H1 (cell line): ENCODE measurements at regions not wholly inside any gene's neighbourhood (a gene's known extent, or its start where the extent isn't known, plus 50 kb on each side); places are given as distances from the start of the nearest gene placed in this dataset.

Source experiments
- CTCF ChIA-PET: fragments of 300-600 bp; sonication (Branson Sonifier 250); formaldehyde crosslinking; loops from one replicate; lab custom pipeline; 2021; ENCODE audit not compliant: partially characterized antibody; lab: Charles Lee
- POLR2A ChIA-PET: fragments of 300-600 bp; sonication (Branson Sonifier 250); formaldehyde crosslinking; loops from one replicate; lab custom pipeline; 2021; ENCODE audit warnings: inconsistent platforms; ENCODE audit not compliant: partially characterized antibody; lab: Charles Lee
- DNase-seq, 2 experiments: peaks; one replicate each; pipeline versions ENCODE4 v3.0.0 to v3.0.0-alpha.2; 2010 to 2022; ENCODE audit warnings: low spot score in 2 of 2, low read depth in 1 of 2, mixed read lengths in 1 of 2
- FAIRE-seq: peaks from 2 replicates; lab custom pipeline; 2011; peaks lifted over from hg19 to GRCh38; lab: Jason Lieb, UNC
- H2AFZ ChIP-seq: 2 replicates; pipeline ENCODE4 v1.8.1; 2012; ENCODE audit warnings: low read length, inconsistent platforms
- H2AK5ac ChIP-seq: 2 replicates; pipeline ENCODE4 v1.6.1; 2013; ENCODE audit warnings: low read depth, low read length
- H2BK120ac ChIP-seq: replicated peaks from 2 replicates; pipeline ENCODE3; 2013; ENCODE audit warnings: low read depth, low read length, inconsistent platforms
- H2BK12ac ChIP-seq: 2 replicates; pipeline ENCODE4 v1.6.1; 2013; ENCODE audit warnings: low read depth, low read length
- H2BK15ac ChIP-seq: 2 replicates; pipeline ENCODE4 v1.6.1; 2013; ENCODE audit warnings: low read length
- H2BK20ac ChIP-seq: 2 replicates; pipeline ENCODE4 v1.6.1; 2013; ENCODE audit warnings: low read length
- H2BK5ac ChIP-seq: 2 replicates; pipeline ENCODE4 v1.6.1; 2013; ENCODE audit warnings: low read depth, low read length
- H3K14ac ChIP-seq: 2 replicates; pipeline ENCODE4 v1.6.1; 2013; ENCODE audit warnings: inconsistent platforms; ENCODE audit not compliant: insufficient read length
- H3K18ac ChIP-seq: 2 replicates; pipeline ENCODE4 v1.6.1; 2013; ENCODE audit warnings: low read length; ENCODE audit errors: extremely low read depth
- H3K23ac ChIP-seq: 2 replicates; pipeline ENCODE4 v1.6.1; 2013; ENCODE audit warnings: inconsistent platforms; ENCODE audit not compliant: insufficient read length
- H3K23me2 ChIP-seq: 2 replicates; pipeline ENCODE4 v1.6.1; 2013; ENCODE audit warnings: low read depth, low read length
- H3K27ac ChIP-seq: 2 replicates; pipeline ENCODE4 v1.6.1; 2011; ENCODE audit warnings: low read depth, low read length, inconsistent platforms
- H3K27me3 ChIP-seq, 4 experiments: replicated peaks in 1 of 4; 1 replicate in 1 of 4; 2 replicates in 3 of 4; pipeline versions ENCODE4 v1.6.1 to v1.8.1; 2011 to 2013; ENCODE audit warnings: low read length in 3 of 4, mild to moderate bottlenecking in 3 of 4, inconsistent platforms in 2 of 4, mixed read lengths in 2 of 4, moderate library complexity in 1 of 4; ENCODE audit not compliant: control insufficient read depth in 3 of 4, insufficient read depth in 3 of 4; ENCODE audit errors: extremely low read depth in 1 of 4
- H3K36me3 ChIP-seq, 4 experiments: 2 replicates each; pipeline versions ENCODE4 v1.6.1 to v1.8.1; 2011 to 2013; ENCODE audit warnings: mild to moderate bottlenecking in 4 of 4, low read length in 3 of 4, moderate library complexity in 2 of 4, control low read depth in 1 of 4, inconsistent platforms in 1 of 4; ENCODE audit not compliant: insufficient read depth in 4 of 4, control insufficient read depth in 2 of 4
- H3K4ac ChIP-seq: replicated peaks from 2 replicates; pipeline ENCODE3; 2013; ENCODE audit warnings: low read length, low read depth, mixed read lengths, inconsistent platforms; ENCODE audit not compliant: insufficient read length
- H3K4me1 ChIP-seq, 4 experiments: replicated peaks in 1 of 4; 1 replicate in 1 of 4; 2 replicates in 3 of 4; pipeline versions ENCODE4 v1.6.1 to v1.8.1; 2011 to 2013; ENCODE audit warnings: low read length in 3 of 4, inconsistent platforms in 2 of 4, mixed read lengths in 1 of 4; ENCODE audit not compliant: insufficient read depth in 4 of 4, control insufficient read depth in 3 of 4
- H3K4me2 ChIP-seq, 2 experiments: 2 replicates each; pipeline versions ENCODE4 v1.6.1 to v1.8.1; 2011 to 2013; ENCODE audit warnings: low read depth in 2 of 2, low read length in 2 of 2, control low read depth in 1 of 2, inconsistent platforms in 1 of 2, mild to moderate bottlenecking in 1 of 2; ENCODE audit not compliant: insufficient read depth in 1 of 2
- H3K4me3 ChIP-seq, 4 experiments: fragments of 200-600, 300-600 bp in 1 of 4; sonication (generic), shearing (Covaris generic), sonication (Bioruptor Twin) in 1 of 4; 2 replicates each; pipeline versions ENCODE4 v1.5.1 to v1.8.1; 2011 to 2016; ENCODE audit warnings: low read length in 4 of 4, low read depth in 3 of 4, control low read depth in 2 of 4, inconsistent platforms in 2 of 4, mild to moderate bottlenecking in 2 of 4, mixed read lengths in 1 of 4, moderate library complexity in 1 of 4; ENCODE audit not compliant: insufficient read depth in 2 of 4; ENCODE audit errors: extremely low read depth in 1 of 4
- H3K56ac ChIP-seq: replicated peaks from 2 replicates; pipeline ENCODE3; 2013; ENCODE audit warnings: low read depth, mild to moderate bottlenecking, mixed read lengths, low read length, inconsistent platforms; ENCODE audit not compliant: insufficient read length
- H3K79me1 ChIP-seq: 2 replicates; pipeline ENCODE4 v1.6.1; 2013; ENCODE audit warnings: low read depth, low read length, control low read depth
- H3K79me2 ChIP-seq, 2 experiments: 2 replicates each; pipeline versions ENCODE4 v1.6.1 to v1.8.1; 2012 to 2013; ENCODE audit warnings: low read length in 2 of 2, mild to moderate bottlenecking in 2 of 2, inconsistent platforms in 1 of 2; ENCODE audit not compliant: insufficient read depth in 2 of 2, control insufficient read depth in 1 of 2
- H3K9ac ChIP-seq, 4 experiments: replicated peaks in 1 of 4; 1 replicate in 1 of 4; 2 replicates in 3 of 4; pipeline versions ENCODE4 v1.6.1 to v1.8.1; 2011 to 2013; ENCODE audit warnings: low read depth in 3 of 4, low read length in 3 of 4, control low read depth in 2 of 4, mild to moderate bottlenecking in 2 of 4, moderate library complexity in 2 of 4, inconsistent platforms in 1 of 4; ENCODE audit errors: extremely low read depth in 1 of 4
- H3K9me3 ChIP-seq, 2 experiments: 2 replicates each; pipeline versions ENCODE4 v1.6.1 to v1.8.1; 2012 to 2013; ENCODE audit warnings: mild to moderate bottlenecking in 2 of 2, moderate library complexity in 2 of 2, control low read depth in 1 of 2, inconsistent platforms in 1 of 2, low read depth in 1 of 2, low read length in 1 of 2, mixed read lengths in 1 of 2; ENCODE audit not compliant: insufficient read depth in 2 of 2
- H4K20me1 ChIP-seq, 2 experiments: replicated peaks in 1 of 2; 2 replicates each; pipeline versions ENCODE3 to v1.8.1; 2011 to 2013; ENCODE audit warnings: inconsistent platforms in 2 of 2, low read length in 2 of 2, mild to moderate bottlenecking in 1 of 2; ENCODE audit not compliant: insufficient read depth in 2 of 2, control insufficient read depth in 1 of 2
- H4K5ac ChIP-seq: 2 replicates; pipeline ENCODE4 v1.6.1; 2013; ENCODE audit warnings: low read length, low read depth, mixed read lengths, inconsistent platforms; ENCODE audit not compliant: insufficient read length
- H4K8ac ChIP-seq: 2 replicates; pipeline ENCODE4 v1.8.0; 2013; ENCODE audit warnings: mild to moderate bottlenecking, moderate library complexity, low read length, inconsistent platforms; ENCODE audit not compliant: insufficient read depth; ENCODE audit errors: extremely low read depth
- H4K91ac ChIP-seq: replicated peaks from 2 replicates; pipeline ENCODE3; 2013; ENCODE audit warnings: low read length, mixed read lengths, inconsistent platforms; ENCODE audit not compliant: insufficient read length
- ASH2L ChIP-seq: fragments of 200-600, 300-600 bp; sonication (generic); IDR thresholded peaks from one replicate; pipeline ENCODE4 v1.7.1; 2017; ENCODE audit warnings: low read length
- BACH1 ChIP-seq: IDR thresholded peaks from 2 replicates; pipeline ENCODE4 v1.6.1; 2012; ENCODE audit warnings: low read length, improper control_type of control experiment
- CTBP2 ChIP-seq: IDR thresholded peaks from 2 replicates; pipeline ENCODE4 v1.7.0; 2011; ENCODE audit warnings: borderline replicate concordance, mild to moderate bottlenecking, moderate library complexity, mixed read lengths, low read length; ENCODE audit not compliant: insufficient read depth, insufficient read length
- NANOG ChIP-seq: IDR thresholded peaks from 2 replicates; pipeline ENCODE4 v1.6.1; 2011; ENCODE audit warnings: low read length, low read depth, mild to moderate bottlenecking, inconsistent platforms; ENCODE audit not compliant: insufficient read depth, poor library complexity, severe bottlenecking
- RXRA ChIP-seq: IDR thresholded peaks from 2 replicates; pipeline ENCODE4 v1.6.1; 2011; ENCODE audit warnings: low read depth, mild to moderate bottlenecking, low read length, moderate library complexity; ENCODE audit not compliant: insufficient read depth
- SIX5 ChIP-seq: IDR thresholded peaks from 2 replicates; pipeline ENCODE4 v1.6.1; 2011; ENCODE audit warnings: mild to moderate bottlenecking, low read depth, low read length
- SP1 ChIP-seq: IDR thresholded peaks from 2 replicates; pipeline ENCODE4 v1.6.1; 2011; ENCODE audit warnings: low read depth, low read length
- SP2 ChIP-seq: IDR thresholded peaks from 2 replicates; pipeline ENCODE4 v1.6.1; 2012; ENCODE audit warnings: mild to moderate bottlenecking, low read length, inconsistent platforms
- TAF1 ChIP-seq: IDR thresholded peaks from 2 replicates; pipeline ENCODE4 v1.6.1; 2011; ENCODE audit warnings: mild to moderate bottlenecking, low read depth, low read length
- YY1 ChIP-seq: IDR thresholded peaks from 2 replicates; pipeline ENCODE4 v1.6.1; 2011; ENCODE audit warnings: low read depth, mild to moderate bottlenecking, low read length
- WGBS, 2 experiments: shearing (Covaris generic) in 1 of 2; methylation state at CpG; one replicate each; pipeline versions ENCODE4 v1.1.6 to v1.1.7; 2013 to 2015; ENCODE audit warnings: low lambda C conversion rate in 2 of 2, mixed read lengths in 2 of 2, inconsistent platforms in 1 of 2, low coverage in 1 of 2, missing lambda C conversion rate in 1 of 2; ENCODE audit not compliant: insufficient replicate concordance in 2 of 2, insufficient coverage in 1 of 2, insufficient read length in 1 of 2; ENCODE audit errors: extremely low coverage in 1 of 2, missing lambda C conversion rate in 1 of 2; 5-methylcytosine and 5-hydroxymethylcytosine counted together
- TF ChIP-seq, protein P1 (sequence below): IDR thresholded peaks from 2 replicates; pipeline ENCODE4 v1.6.1; 2011; ENCODE audit warnings: low read length, improper control_type of control experiment
- TF ChIP-seq, protein P2 (sequence below), 3 experiments: IDR thresholded peaks; 1 replicate in 2 of 3; 2 replicates in 1 of 3; pipeline versions ENCODE4 v1.5.1 to v1.6.1; 2011; ENCODE audit warnings: low read length in 3 of 3, mild to moderate bottlenecking in 3 of 3, inconsistent platforms in 2 of 3, low read depth in 1 of 3, moderate library complexity in 1 of 3; ENCODE audit not compliant: insufficient read depth in 1 of 3; ENCODE audit errors: control extremely low read depth in 1 of 3

DNA sequence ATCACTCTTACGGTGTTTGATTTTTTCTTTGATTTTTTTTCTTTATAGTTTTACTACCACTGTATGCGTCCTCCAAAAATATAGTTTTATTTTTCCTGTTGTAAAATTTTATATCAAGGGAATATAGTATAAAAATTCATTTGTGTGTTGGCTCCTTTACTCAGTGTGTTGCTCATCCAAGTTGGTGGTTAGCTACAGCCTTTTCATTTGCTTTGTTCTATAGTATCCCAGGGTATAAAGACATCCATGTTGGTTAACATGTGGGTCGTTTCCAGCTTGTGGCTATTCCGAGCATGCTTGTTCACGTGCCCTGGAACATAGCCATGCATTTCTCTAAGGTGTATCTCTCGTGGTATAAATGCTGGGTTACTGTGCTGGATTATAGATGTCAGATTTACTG, 54.8 kb upstream of the DAB2 start:
- Histone ChIP-seq H3K79me1 (no peaks in the 10 kb centered on the region), H3K9me3 (no peaks in the 10 kb centered on the region), H2BK15ac (no peak overlapping the region), H2BK12ac (no peak overlapping the region), H3K4ac (no peak overlapping the region), H4K8ac (no peak overlapping the region), H3K14ac (no peak overlapping the region), H2BK5ac (no peak overlapping the region), H2BK120ac (no peak overlapping the region), H3K79me2 (no peaks in the 10 kb centered on the region), H4K91ac (no peak overlapping the region), H3K4me3 (no peak overlapping the region), H3K9ac (no peak overlapping the region), H2AK5ac (no peak overlapping the region), H3K23ac (no peak overlapping the region), H3K4me2 (no peak overlapping the region), H4K20me1 (no peaks in the 10 kb centered on the region), H3K27me3 (no peaks in the 10 kb centered on the region), H3K36me3 (no peaks in the 10 kb centered on the region), H2BK20ac (no peak overlapping the region), H4K5ac (no peak overlapping the region), H3K23me2 (no peaks in the 10 kb centered on the region), H3K27ac (no peak overlapping the region), H2AFZ (no peak overlapping the region), H3K4me1 (peaks cover 0 to 5% (median 1%) of the 10 kb centered on the region in 4 experiments; a peak in 2 of 7 replicates), H3K56ac (no peak overlapping the region), H3K18ac (no peak overlapping the region)
- CTCF ChIA-PET: interaction anchor here (0.7 to 1.5 kb wide), 3 partner anchors 10 to 61 kb away, joined by 3 read pairs; no protein-coding TSS in a partner anchor
- POLR2A ChIA-PET: no interaction called here
- WGBS, 2 experiments: 81% methylated on average over 6 of the region's 6 CpGs; no CpG with 5 or more reads in 1 of the 2 experiments
- DNase-seq (no peak), FAIRE-seq (no peak)
- no peak for TF ChIP-seq TAF1
- TF ChIP-seq CTBP2: no peak
- TF ChIP-seq, protein P1, sequence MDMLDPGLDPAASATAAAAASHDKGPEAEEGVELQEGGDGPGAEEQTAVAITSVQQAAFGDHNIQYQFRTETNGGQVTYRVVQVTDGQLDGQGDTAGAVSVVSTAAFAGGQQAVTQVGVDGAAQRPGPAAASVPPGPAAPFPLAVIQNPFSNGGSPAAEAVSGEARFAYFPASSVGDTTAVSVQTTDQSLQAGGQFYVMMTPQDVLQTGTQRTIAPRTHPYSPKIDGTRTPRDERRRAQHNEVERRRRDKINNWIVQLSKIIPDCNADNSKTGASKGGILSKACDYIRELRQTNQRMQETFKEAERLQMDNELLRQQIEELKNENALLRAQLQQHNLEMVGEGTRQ: no peak
- TF ChIP-seq SIX5: no peak
- TF ChIP-seq SP2: no peak
- no peak for TF ChIP-seq NANOG
- TF ChIP-seq, protein P2, sequence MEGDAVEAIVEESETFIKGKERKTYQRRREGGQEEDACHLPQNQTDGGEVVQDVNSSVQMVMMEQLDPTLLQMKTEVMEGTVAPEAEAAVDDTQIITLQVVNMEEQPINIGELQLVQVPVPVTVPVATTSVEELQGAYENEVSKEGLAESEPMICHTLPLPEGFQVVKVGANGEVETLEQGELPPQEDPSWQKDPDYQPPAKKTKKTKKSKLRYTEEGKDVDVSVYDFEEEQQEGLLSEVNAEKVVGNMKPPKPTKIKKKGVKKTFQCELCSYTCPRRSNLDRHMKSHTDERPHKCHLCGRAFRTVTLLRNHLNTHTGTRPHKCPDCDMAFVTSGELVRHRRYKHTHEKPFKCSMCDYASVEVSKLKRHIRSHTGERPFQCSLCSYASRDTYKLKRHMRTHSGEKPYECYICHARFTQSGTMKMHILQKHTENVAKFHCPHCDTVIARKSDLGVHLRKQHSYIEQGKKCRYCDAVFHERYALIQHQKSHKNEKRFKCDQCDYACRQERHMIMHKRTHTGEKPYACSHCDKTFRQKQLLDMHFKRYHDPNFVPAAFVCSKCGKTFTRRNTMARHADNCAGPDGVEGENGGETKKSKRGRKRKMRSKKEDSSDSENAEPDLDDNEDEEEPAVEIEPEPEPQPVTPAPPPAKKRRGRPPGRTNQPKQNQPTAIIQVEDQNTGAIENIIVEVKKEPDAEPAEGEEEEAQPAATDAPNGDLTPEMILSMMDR (IDR thresholded peaks at IDR 0.05; ENCODE audit: control extremely low read depth in 1 of 3, insufficient read depth in 1 of 3, low read depth in 1 of 3, low read length in 3 of 3): no peak
- TF ChIP-seq BACH1: no peak
- no peak for TF ChIP-seq YY1
- no peak for TF ChIP-seq RXRA
- no peak for TF ChIP-seq ASH2L
- no peak for TF ChIP-seq SP1
